Thyroid gland (tissue), 4 donors: ENCODE measurements at regions not wholly inside any gene's neighbourhood (a gene's known extent, or its start where the extent isn't known, plus 50 kb on each side); places are given as distances from the start of the nearest gene placed in this dataset.

ENCODE experiments used
- CTCF ChIP-seq, 6 experiments: fragments of 200-600 bp in 3 of 6; fragments of 450-650 bp in 3 of 6; sonication (generic) in 3 of 6; IDR thresholded peaks; one replicate each; pipeline ENCODE4 v1.5.1; 2016 to 2019; ENCODE audit warnings: antibody characterized with exemption in 6 of 6, mild to moderate bottlenecking in 2 of 6, inconsistent platforms in 1 of 6, moderate library complexity in 1 of 6
- POLR2A ChIP-seq, 2 donors: fragments of 450-650 bp; IDR thresholded peaks; one replicate each; pipeline ENCODE4 v1.6.1; 2017; ENCODE audit warnings: antibody characterized with exemption in 2 of 2, mild to moderate bottlenecking in 2 of 2, moderate library complexity in 1 of 2

GRCh38 chr20:40582531-40582930 is 106.5 kb downstream of the MAFB start:
- TF ChIP-seq CTCF (IDR thresholded peaks at IDR 0.05) (no peak), POLR2A (IDR thresholded peaks at IDR 0.05) (no peak)
